ENCODE measurements at regions not wholly inside any gene's neighbourhood (a gene's known extent, or its start where the extent isn't known, plus 50 kb on each side); places are given as distances from the start of the nearest gene placed in this dataset.
"Not testable (repeated sequence)": the region's sequence is repeated elsewhere in the genome, so short reads cannot be mapped to it uniquely, and the experiment has no call there.

DNA sequence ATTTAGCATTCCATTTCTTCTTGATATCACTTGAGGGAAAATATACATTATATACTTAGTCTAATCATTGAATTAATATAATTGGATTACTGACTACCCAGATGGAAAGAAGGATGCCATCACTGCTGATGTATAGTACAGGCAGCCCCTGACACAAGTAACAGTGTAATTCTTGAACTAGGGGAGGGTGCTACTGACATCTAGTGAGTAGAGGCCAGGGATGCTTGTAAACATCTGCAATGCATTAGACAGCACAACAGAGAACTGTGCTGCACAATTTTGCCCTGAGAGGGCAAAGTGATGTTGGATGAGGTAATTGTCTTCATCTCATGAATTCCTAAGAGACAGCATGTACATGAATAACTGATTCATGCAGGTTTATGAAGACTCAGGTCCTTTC, 169.2 kb downstream of the GOLGA6L6 start:
- TF ChIP-seq, protein P1, sequence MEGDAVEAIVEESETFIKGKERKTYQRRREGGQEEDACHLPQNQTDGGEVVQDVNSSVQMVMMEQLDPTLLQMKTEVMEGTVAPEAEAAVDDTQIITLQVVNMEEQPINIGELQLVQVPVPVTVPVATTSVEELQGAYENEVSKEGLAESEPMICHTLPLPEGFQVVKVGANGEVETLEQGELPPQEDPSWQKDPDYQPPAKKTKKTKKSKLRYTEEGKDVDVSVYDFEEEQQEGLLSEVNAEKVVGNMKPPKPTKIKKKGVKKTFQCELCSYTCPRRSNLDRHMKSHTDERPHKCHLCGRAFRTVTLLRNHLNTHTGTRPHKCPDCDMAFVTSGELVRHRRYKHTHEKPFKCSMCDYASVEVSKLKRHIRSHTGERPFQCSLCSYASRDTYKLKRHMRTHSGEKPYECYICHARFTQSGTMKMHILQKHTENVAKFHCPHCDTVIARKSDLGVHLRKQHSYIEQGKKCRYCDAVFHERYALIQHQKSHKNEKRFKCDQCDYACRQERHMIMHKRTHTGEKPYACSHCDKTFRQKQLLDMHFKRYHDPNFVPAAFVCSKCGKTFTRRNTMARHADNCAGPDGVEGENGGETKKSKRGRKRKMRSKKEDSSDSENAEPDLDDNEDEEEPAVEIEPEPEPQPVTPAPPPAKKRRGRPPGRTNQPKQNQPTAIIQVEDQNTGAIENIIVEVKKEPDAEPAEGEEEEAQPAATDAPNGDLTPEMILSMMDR (IDR thresholded peaks at IDR 0.05): not testable (repeated sequence)
- TF ChIP-seq SOX15 (CRISPR knock-in tag; IDR thresholded peaks at IDR 0.05); TCF7 (CRISPR knock-in tag; IDR thresholded peaks at IDR 0.05; ENCODE audit: low read depth): not testable (repeated sequence)
